Forelimb muscle (tissue), 1 donor: ENCODE measurements at regions not wholly inside any gene's neighbourhood (a gene's known extent, or its start where the extent isn't known, plus 50 kb on each side); places are given as distances from the start of the nearest gene placed in this dataset.
"Not testable (repeated sequence)": the region's sequence is repeated elsewhere in the genome, so short reads cannot be mapped to it uniquely, and the experiment has no call there.

Experiments used
- DNase-seq: peaks from one replicate; pipeline ENCODE4 v3.0.0-alpha.2; 2013; ENCODE audit warnings: low read depth

- DNase-seq: not testable (repeated sequence)
Measured at GRCh38 chr19:30825505-30825904, 453.3 kb downstream of the ZNF536 start.

GRCh38 chr19:30824809-30825208 lies 452.6 kb downstream of the ZNF536 start:
- DNase-seq: no peak

- no peak for DNase-seq
Measured at GRCh38 chr19:30817965-30818567, 445.9 kb downstream of the ZNF536 start.

- DNase-seq: no peak
Measured at GRCh38 chr19:30817197-30817596, 445.0 kb downstream of the ZNF536 start.

GRCh38 chr19:30815889-30816580 lies 443.9 kb downstream of the ZNF536 start:
- DNase-seq: no peak

GRCh38 chr19:30812099-30812678 lies 440.0 kb downstream of the ZNF536 start:
- no peak for DNase-seq

GRCh38 chr19:30811397-30812098 lies 439.4 kb downstream of the ZNF536 start:
- DNase-seq: no peak

GRCh38 chr19:30810726-30811125 lies 438.5 kb downstream of the ZNF536 start:
- no peak for DNase-seq

GRCh38 chr19:30807278-30807677 lies 435.1 kb downstream of the ZNF536 start:
- DNase-seq: no peak

- no peak for DNase-seq
Measured at GRCh38 chr19:30806311-30806710, 434.1 kb downstream of the ZNF536 start.

GRCh38 chr19:30804751-30805150 lies 432.6 kb downstream of the ZNF536 start:
- DNase-seq: no peak

GRCh38 chr19:30804333-30804732 lies 432.1 kb downstream of the ZNF536 start:
- not testable (repeated sequence) for DNase-seq

- DNase-seq: no peak
Measured at GRCh38 chr19:30802424-30803013, 430.3 kb downstream of the ZNF536 start.

GRCh38 chr19:30799865-30800755 lies 427.9 kb downstream of the ZNF536 start:
- DNase-seq: no peak

- no peak for DNase-seq
Measured at GRCh38 chr19:30795727-30796126, 423.5 kb downstream of the ZNF536 start.

GRCh38 chr19:30792561-30793505 lies 420.6 kb downstream of the ZNF536 start:
- DNase-seq: no peak

GRCh38 chr19:30791088-30791487 lies 418.9 kb downstream of the ZNF536 start:
- DNase-seq: no peak

- no peak for DNase-seq
Measured at GRCh38 chr19:30790056-30790680, 418.0 kb downstream of the ZNF536 start.

GRCh38 chr19:30788105-30788765 lies 416.1 kb downstream of the ZNF536 start:
- DNase-seq: no peak
